HCT116 (cell line): ENCODE measurements at regions not wholly inside any gene's neighbourhood (a gene's known extent, or its start where the extent isn't known, plus 50 kb on each side); places are given as distances from the start of the nearest gene placed in this dataset.

Experiments
- ATAC-seq: fragments of 200-7000 bp; cut with Tn5 transposase; 2 replicates; pipeline ENCODE4 v1.9.1; 2020; ENCODE audit warnings: mild to moderate bottlenecking, moderate library complexity
- BruUV-seq: library from RNA; stranded (reverse); fragments of 400-500 nt; replicated peaks from 2 replicates; lab custom pipeline; 2021; lab: Mats Ljungman, UMichigan
- CTCF ChIA-PET: fragments of 300-600 bp; sonication (Branson Sonifier 250); formaldehyde crosslinking; loops from one replicate; lab custom pipeline; 2021; ENCODE audit warnings: antibody characterized with exemption; lab: Charles Lee
- POLR2A ChIA-PET: fragments of 300-600, 350-600 bp; sonication (Branson Sonifier 250); formaldehyde crosslinking; loops from one replicate; lab custom pipeline; 2021; ENCODE audit warnings: antibody characterized with exemption; lab: Charles Lee
- RAD21 ChIA-PET, 2 experiments: fragments of 300-600 bp; sonication (Branson Sonifier 250); formaldehyde crosslinking; loops; one replicate each; lab custom pipeline; 2023; ENCODE audit warnings: low total read pairs in 2 of 2; ENCODE audit not compliant: uncharacterized antibody in 2 of 2, unreplicated experiment in 2 of 2, low non-redundant PET in 1 of 2; lab: Charles Lee
- DNase-seq: peaks from one replicate; pipeline ENCODE4 v3.0.0-alpha.2; 2010; ENCODE audit warnings: low read depth, low spot score
- H2AFZ ChIP-seq: fragments of 200-600 bp; shearing (Covaris generic), sonication (generic); 2 replicates; pipeline ENCODE4 v1.6.1; 2017; ENCODE audit warnings: low read depth, mixed run types, mixed read lengths, antibody characterized with exemption, low read length; ENCODE audit not compliant: poor library complexity, severe bottlenecking
- H3K27ac ChIP-seq: 2 replicates; pipeline ENCODE4 v1.5.1; 2012; ENCODE audit warnings: low read depth, low read length
- H3K27me3 ChIP-seq: fragments of 200-600 bp; sonication (generic); 2 replicates; pipeline ENCODE4 v1.6.1; 2016; ENCODE audit warnings: mixed run types, low read length, mixed read lengths; ENCODE audit not compliant: insufficient read depth
- H3K36me3 ChIP-seq, 2 experiments: fragments of 200-500 bp in 1 of 2; fragments of 200-600 bp in 1 of 2; sonication (Bioruptor generic) in 1 of 2; sonication (generic) in 1 of 2; 2 replicates each; pipeline versions ENCODE4 v1.5.1 to v1.6.1; 2014 to 2016; ENCODE audit warnings: low read length in 2 of 2, inconsistent platforms in 1 of 2, mixed read lengths in 1 of 2, mixed run types in 1 of 2; ENCODE audit not compliant: insufficient read depth in 2 of 2, control insufficient read depth in 1 of 2
- H3K4me1 ChIP-seq, 2 experiments: fragments of 200-600 bp in 1 of 2; sonication (generic) in 1 of 2; 2 replicates each; pipeline versions ENCODE4 v1.5.1 to v1.6.1; 2012 to 2017; ENCODE audit warnings: low read length in 2 of 2, inconsistent platforms in 1 of 2, mild to moderate bottlenecking in 1 of 2, mixed read lengths in 1 of 2, mixed run types in 1 of 2, moderate library complexity in 1 of 2; ENCODE audit not compliant: insufficient read depth in 2 of 2, control insufficient read depth in 1 of 2
- H3K4me2 ChIP-seq: fragments of 200-600 bp; sonication (generic); 2 replicates; pipeline ENCODE4 v1.6.1; 2017; ENCODE audit warnings: mixed run types, low read length, mixed read lengths
- H3K4me3 ChIP-seq, 2 experiments: fragments of 200-600 bp in 1 of 2; sonication (generic) in 1 of 2; replicated peaks in 1 of 2; 2 replicates each; pipeline ENCODE4 v1.5.1; 2011 to 2016; ENCODE audit warnings: low read length in 2 of 2, control low read depth in 1 of 2, low read depth in 1 of 2, mild to moderate bottlenecking in 1 of 2, mixed read lengths in 1 of 2, mixed run types in 1 of 2
- H3K79me2 ChIP-seq: fragments of 200-600 bp; sonication (generic); 2 replicates; pipeline ENCODE4 v1.6.1; 2017; ENCODE audit warnings: mild to moderate bottlenecking, mixed run types, low read length, moderate library complexity, mixed read lengths; ENCODE audit not compliant: insufficient read depth
- H3K9ac ChIP-seq: fragments of 200-600 bp; sonication (generic); 2 replicates; pipeline ENCODE4 v1.6.1; 2016; ENCODE audit warnings: low read length, mixed read lengths
- H3K9me2 ChIP-seq: fragments of 200-600 bp; sonication (generic), shearing (Covaris generic); 2 replicates; pipeline ENCODE4 v1.6.1; 2017; ENCODE audit warnings: mixed run types, mild to moderate bottlenecking, moderate library complexity; ENCODE audit not compliant: insufficient read depth
- H3K9me3 ChIP-seq, 2 experiments: fragments of 200-500 bp in 1 of 2; fragments of 200-600 bp in 1 of 2; sonication (Bioruptor generic) in 1 of 2; sonication (generic) in 1 of 2; 2 replicates each; pipeline ENCODE4 v1.6.1; 2014 to 2017; ENCODE audit warnings: low read length in 2 of 2, mixed read lengths in 2 of 2, inconsistent platforms in 1 of 2, low read depth in 1 of 2, mild to moderate bottlenecking in 1 of 2, mixed run types in 1 of 2, moderate library complexity in 1 of 2; ENCODE audit not compliant: control insufficient read depth in 1 of 2, insufficient read depth in 1 of 2
- H4K20me1 ChIP-seq: fragments of 200-600 bp; sonication (generic), shearing (Covaris generic); 2 replicates; pipeline ENCODE4 v1.6.1; 2017; ENCODE audit warnings: mixed run types, mild to moderate bottlenecking, moderate library complexity; ENCODE audit not compliant: insufficient read depth
- CBX3 ChIP-seq: IDR thresholded peaks from 2 replicates; pipeline ENCODE4 v1.6.1; 2012; ENCODE audit warnings: low read depth
- CEBPB ChIP-seq: IDR thresholded peaks from 2 replicates; pipeline ENCODE4 v1.6.1; 2012; ENCODE audit warnings: low read depth
- EGR1 ChIP-seq: IDR thresholded peaks from 2 replicates; pipeline ENCODE4 v1.6.1; 2012; ENCODE audit warnings: low read depth
- EZH2phosphoT487 ChIP-seq: fragments of 200-600 bp; IDR thresholded peaks from 2 replicates; pipeline ENCODE4 v1.6.1; 2018; ENCODE audit warnings: antibody characterized with exemption, borderline replicate concordance
- FOSL1 ChIP-seq: IDR thresholded peaks from 2 replicates; pipeline ENCODE4 v1.6.1; 2012; ENCODE audit warnings: low read depth
- JUND ChIP-seq: IDR thresholded peaks from 2 replicates; pipeline ENCODE4 v1.6.1; 2012
- POLR2A ChIP-seq: IDR thresholded peaks from 2 replicates; pipeline ENCODE4 v1.7.0; 2011; ENCODE audit warnings: borderline replicate concordance; ENCODE audit not compliant: insufficient read depth, insufficient read length; ENCODE audit errors: extremely low read depth
- POLR2AphosphoS5 ChIP-seq: IDR thresholded peaks from 2 replicates; pipeline ENCODE4 v1.6.1; 2011; ENCODE audit warnings: mild to moderate bottlenecking, low read depth, low read length, moderate library complexity
- TCF7L2 ChIP-seq: IDR thresholded peaks from 2 replicates; pipeline ENCODE4 v1.7.0; 2011; ENCODE audit warnings: borderline replicate concordance, inconsistent platforms; ENCODE audit not compliant: insufficient read depth, insufficient read length; ENCODE audit errors: extremely low read depth
- ZBTB33 ChIP-seq: IDR thresholded peaks from 2 replicates; pipeline ENCODE4 v1.6.1; 2011; ENCODE audit warnings: mild to moderate bottlenecking, low read length, moderate library complexity; ENCODE audit not compliant: insufficient replicate concordance; ENCODE audit errors: extremely low read depth
- ZFX ChIP-seq: fragments of 450-650 bp; IDR thresholded peaks from 2 replicates; pipeline ENCODE4 v1.6.1; 2017
- ZNF274 ChIP-seq: fragments of 200-500 bp; sonication (Bioruptor generic); IDR thresholded peaks from 2 replicates; pipeline ENCODE4 v1.6.1; 2014; ENCODE audit warnings: mild to moderate bottlenecking, low read depth, low read length, inconsistent platforms
- intact Hi-C: fragments of 100-400 bp; cut with micrococcal nuclease; formaldehyde crosslinking; loops from 2 replicates; pipeline ENCODE4 v1.10.0; 2022
- TF ChIP-seq, protein P1 (sequence below): IDR thresholded peaks from 2 replicates; pipeline ENCODE4 v1.6.1; 2012
- TF ChIP-seq, protein P2 (sequence below): IDR thresholded peaks from 2 replicates; pipeline ENCODE4 v1.6.1; 2012

DNA sequence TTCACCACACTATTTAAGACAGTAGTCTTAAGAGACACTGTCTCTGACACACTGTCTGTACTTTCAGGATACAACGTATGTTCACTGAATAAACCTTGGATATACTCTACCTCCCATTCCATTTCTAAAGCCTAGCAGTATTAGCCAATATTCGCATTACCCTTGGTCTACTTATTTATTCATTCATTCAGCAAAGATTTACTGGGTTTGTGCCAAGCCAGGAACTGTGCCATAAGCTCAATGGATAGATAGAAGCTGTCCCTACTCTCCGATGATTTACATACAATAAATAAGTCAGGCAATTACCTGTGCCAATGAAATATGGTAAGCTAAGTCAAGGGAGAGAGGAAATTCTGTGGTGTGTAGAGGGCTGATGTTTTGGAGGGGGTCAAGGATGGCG lies 195.2 kb upstream of the RAB4A start:
- Histone ChIP-seq H3K27me3 (0 out of 2 replicates have a peak, but pooled peaks cover 4% of the 10 kb centered on the region), H3K9ac (no peak overlapping the region), H3K4me2 (no peak overlapping the region), H4K20me1 (no peaks in the 10 kb centered on the region), H3K79me2 (no peaks in the 10 kb centered on the region), H3K4me3 (no peak overlapping the region), H3K9me3 (no peaks in the 10 kb centered on the region), H2AFZ (no peak overlapping the region), H3K9me2 (no peaks in the 10 kb centered on the region), H3K36me3 (no peaks in the 10 kb centered on the region), H3K27ac (no peak overlapping the region), H3K4me1 (peaks cover 0 to 7% of the 10 kb centered on the region in 2 experiments; a peak in 1 of 4 replicates)
- intact Hi-C loops, result no loop called here
- ChIA-PET POLR2A (no interaction called here), CTCF (no interaction called here), RAD21 (no interaction called here)
- ATAC-seq (no peak), DNase-seq (no peak)
- BruUV-seq, result no TSS peak
- TF ChIP-seq EZH2phosphoT487 (no peak), CEBPB (no peak), ZNF274 (no peak), POLR2A (no peak), CBX3 (no peak), JUND (no peak), EGR1 (no peak), POLR2AphosphoS5 (no peak), FOSL1 (no peak), ZFX (no peak), TCF7L2 (no peak), ZBTB33 (no peak)
- TF ChIP-seq, protein P1, sequence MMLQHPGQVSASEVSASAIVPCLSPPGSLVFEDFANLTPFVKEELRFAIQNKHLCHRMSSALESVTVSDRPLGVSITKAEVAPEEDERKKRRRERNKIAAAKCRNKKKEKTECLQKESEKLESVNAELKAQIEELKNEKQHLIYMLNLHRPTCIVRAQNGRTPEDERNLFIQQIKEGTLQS, result no peak
- TF ChIP-seq, protein P2, sequence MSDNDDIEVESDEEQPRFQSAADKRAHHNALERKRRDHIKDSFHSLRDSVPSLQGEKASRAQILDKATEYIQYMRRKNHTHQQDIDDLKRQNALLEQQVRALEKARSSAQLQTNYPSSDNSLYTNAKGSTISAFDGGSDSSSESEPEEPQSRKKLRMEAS, result no peak
